ENCODE measurements at regions not wholly inside any gene's neighbourhood (a gene's known extent, or its start where the extent isn't known, plus 50 kb on each side); places are given as distances from the start of the nearest gene placed in this dataset.

DNA sequence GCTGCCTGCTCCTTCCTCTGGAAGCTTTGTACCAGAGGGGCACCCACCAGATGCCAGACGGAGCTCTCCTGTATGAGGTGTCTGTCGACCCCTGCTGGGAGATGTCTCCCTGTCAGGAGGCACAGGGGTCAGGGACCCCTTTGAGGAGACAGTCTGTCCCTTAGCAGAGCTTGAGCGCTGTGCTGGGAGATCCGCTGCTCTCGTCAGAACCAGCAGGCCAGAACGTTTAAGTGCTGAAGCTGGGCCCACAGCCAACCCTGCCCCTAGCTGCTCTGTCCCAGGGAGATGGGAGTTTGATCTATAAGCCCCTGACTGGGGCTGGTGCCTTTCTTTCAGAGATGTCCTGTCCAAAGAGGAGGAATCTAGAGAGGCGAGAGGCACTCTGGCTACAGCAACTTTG lies 260.3 kb upstream of the GPRIN3 start:
- Histone ChIP-seq H2AK5ac (ENCODE audit: insufficient read length, low read length) (no peak overlapping the region), H2BK20ac (ENCODE audit: low read depth, low read length, poor library complexity, severe bottlenecking) (no peak overlapping the region), H4K91ac (ENCODE audit: insufficient read length, low read depth, low read length) (no peak overlapping the region), H3K27me3 (ENCODE audit: insufficient read depth, low read length) (no peaks in the 10 kb centered on the region), H3K79me2 (ENCODE audit: insufficient read depth, low read length) (no peaks in the 10 kb centered on the region), H3K9me3 (ENCODE audit: control insufficient read depth, low read depth, low read length) (no peaks in the 10 kb centered on the region), H3K56ac (ENCODE audit: insufficient read length, low read depth, low read length) (no peak overlapping the region), H3K4me2 (ENCODE audit: insufficient read depth, insufficient read length, low read length) (no peak overlapping the region), H4K8ac (replicated peaks; ENCODE audit: insufficient read length, low read depth, low read length) (no peak overlapping the region), H3K4me1 (ENCODE audit: insufficient read depth, low read length) (no peaks in the 10 kb centered on the region), H3K14ac (ENCODE audit: insufficient read depth, low read length) (no peak overlapping the region), H3K23me2 (ENCODE audit: insufficient read length, low read depth, low read length, poor library complexity, severe bottlenecking) (no peaks in the 10 kb centered on the region), H2BK12ac (ENCODE audit: insufficient read length, low read depth, low read length) (no peak overlapping the region), H4K5ac (ENCODE audit: insufficient read length, low read depth, low read length) (no peak overlapping the region), H2BK5ac (ENCODE audit: insufficient read length, low read length) (no peak overlapping the region), H3K18ac (ENCODE audit: insufficient read length, low read depth, low read length) (no peak overlapping the region), H2BK120ac (ENCODE audit: low read depth, low read length, poor library complexity, severe bottlenecking) (no peak overlapping the region), H2AFZ (ENCODE audit: low read length) (no peak overlapping the region), H3K27ac (ENCODE audit: insufficient read length, low read depth, low read length) (no peak overlapping the region), H4K20me1 (ENCODE audit: control insufficient read depth, insufficient read depth, insufficient read length) (no peaks in the 10 kb centered on the region), H3K23ac (ENCODE audit: insufficient read length, low read depth, low read length) (no peak overlapping the region), H3K4ac (ENCODE audit: low read depth, low read length) (no peak overlapping the region), H3T11ph (ENCODE audit: low read length) (no peak overlapping the region), H3K9ac (ENCODE audit: extremely low read depth, insufficient read length, low read length) (no peak overlapping the region), H2BK15ac (ENCODE audit: low read depth, low read length) (no peak overlapping the region), H3K79me1 (ENCODE audit: insufficient read depth, low read depth, low read length, poor library complexity, severe bottlenecking) (no peaks in the 10 kb centered on the region)
- H3K27me3 Mint-ChIP-seq (ENCODE audit: low read depth), result no peaks in the 10 kb centered on the region; the same call in 1 of the 2 replicates
- DNase-seq, result no peak
- WGBS (ENCODE audit: extremely low coverage, insufficient read length, low lambda C conversion rate), result no CpG with 5 or more reads among the region's 7 CpGs
- H3K4me3 Mint-ChIP-seq, result no peak overlapping the region
- H3K9me3 Mint-ChIP-seq, result no peaks in the 10 kb centered on the region
- TF ChIP-seq, protein P1, sequence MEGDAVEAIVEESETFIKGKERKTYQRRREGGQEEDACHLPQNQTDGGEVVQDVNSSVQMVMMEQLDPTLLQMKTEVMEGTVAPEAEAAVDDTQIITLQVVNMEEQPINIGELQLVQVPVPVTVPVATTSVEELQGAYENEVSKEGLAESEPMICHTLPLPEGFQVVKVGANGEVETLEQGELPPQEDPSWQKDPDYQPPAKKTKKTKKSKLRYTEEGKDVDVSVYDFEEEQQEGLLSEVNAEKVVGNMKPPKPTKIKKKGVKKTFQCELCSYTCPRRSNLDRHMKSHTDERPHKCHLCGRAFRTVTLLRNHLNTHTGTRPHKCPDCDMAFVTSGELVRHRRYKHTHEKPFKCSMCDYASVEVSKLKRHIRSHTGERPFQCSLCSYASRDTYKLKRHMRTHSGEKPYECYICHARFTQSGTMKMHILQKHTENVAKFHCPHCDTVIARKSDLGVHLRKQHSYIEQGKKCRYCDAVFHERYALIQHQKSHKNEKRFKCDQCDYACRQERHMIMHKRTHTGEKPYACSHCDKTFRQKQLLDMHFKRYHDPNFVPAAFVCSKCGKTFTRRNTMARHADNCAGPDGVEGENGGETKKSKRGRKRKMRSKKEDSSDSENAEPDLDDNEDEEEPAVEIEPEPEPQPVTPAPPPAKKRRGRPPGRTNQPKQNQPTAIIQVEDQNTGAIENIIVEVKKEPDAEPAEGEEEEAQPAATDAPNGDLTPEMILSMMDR (conservative IDR thresholded peaks at IDR 0.05), result no peak
- peaks cover 6% of the 10 kb centered on the region in 2 experiments for H3K4me1 Mint-ChIP-seq
- H3K36me3 Mint-ChIP-seq (ENCODE audit: insufficient read depth in 1 of 3, low read depth in 3 of 3), result no peaks in the 10 kb centered on the region
- H3K27ac Mint-ChIP-seq, result no peak overlapping the region

All from H9 (cell line).